Neural crest cell (in vitro differentiated cells): ENCODE measurements at regions not wholly inside any gene's neighbourhood (a gene's known extent, or its start where the extent isn't known, plus 50 kb on each side); places are given as distances from the start of the nearest gene placed in this dataset.
"Not testable (repeated sequence)": the region's sequence is repeated elsewhere in the genome, so short reads cannot be mapped to it uniquely, and the experiment has no call there.

Experiments
- DNase-seq: peaks from one replicate; pipeline ENCODE4 v3.0.0; 2021; ENCODE audit warnings: low read depth, mixed read lengths, low spot score
- H3K27ac Mint-ChIP-seq: one replicate; pipeline ENCODE4 v1.8.0; 2021; ENCODE audit warnings: mild to moderate bottlenecking, mixed read lengths; ENCODE audit not compliant: unreplicated experiment
- H3K27me3 Mint-ChIP-seq: 2 replicates; pipeline ENCODE4 v1.8.0; 2021; ENCODE audit warnings: low read depth, mild to moderate bottlenecking, mixed read lengths
- H3K36me3 Mint-ChIP-seq: 2 replicates; pipeline ENCODE4 v1.8.0; 2021; ENCODE audit warnings: low read depth, mild to moderate bottlenecking, mixed read lengths
- H3K4me1 Mint-ChIP-seq: 2 replicates; pipeline ENCODE4 v1.8.0; 2021; ENCODE audit warnings: mixed read lengths
- H3K4me3 Mint-ChIP-seq: one replicate; pipeline ENCODE4 v1.8.0; 2021; ENCODE audit warnings: mild to moderate bottlenecking, mixed read lengths
- H3K9me3 Mint-ChIP-seq: 2 replicates; pipeline ENCODE4 v1.8.0; 2021; ENCODE audit warnings: mixed read lengths
- CTCF ChIP-seq: fragments of 200-600 bp; sonication (generic); conservative IDR thresholded peaks from 2 replicates; pipeline ENCODE4 v1.5.0; 2021; ENCODE audit warnings: antibody characterized with exemption, mild to moderate bottlenecking

- peak; percentile 6 for DNase-seq
- H3K27ac Mint-ChIP-seq, result no peak overlapping the region
- H3K4me3 Mint-ChIP-seq, result no peak overlapping the region
- H3K27me3 Mint-ChIP-seq, result peaks cover 28% of the 10 kb centered on the region
- peaks cover 5% of the 10 kb centered on the region for H3K9me3 Mint-ChIP-seq
- TF ChIP-seq CTCF, result peak; percentile 55
- no peaks in the 10 kb centered on the region for H3K4me1 Mint-ChIP-seq
- H3K36me3 Mint-ChIP-seq, result no peaks in the 10 kb centered on the region
Observed at GRCh38 chr3:170809007-170809974, 60.7 kb downstream of the RPL22L1 start.

DNA sequence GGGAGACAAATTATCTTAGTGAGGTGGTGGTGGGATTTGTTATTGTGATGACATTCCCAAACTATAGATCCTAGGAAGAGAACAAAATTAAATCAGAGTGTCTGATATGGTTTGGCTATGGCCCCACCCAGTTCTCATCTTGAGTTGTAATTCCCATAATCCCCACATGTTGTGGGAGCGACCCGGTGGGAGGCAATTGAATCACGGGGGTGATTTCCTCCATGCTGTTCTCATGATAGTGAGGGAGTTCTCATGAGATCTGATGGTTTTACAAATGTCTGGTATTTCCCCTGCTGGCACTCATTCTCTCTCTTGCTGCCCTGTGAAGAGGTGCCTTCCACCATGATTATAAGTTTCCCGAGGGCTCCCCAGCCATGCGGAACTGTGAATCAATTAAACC, 62.0 kb downstream of the RPL22L1 start:
- Mint-ChIP-seq H3K27ac (no peak overlapping the region), H3K9me3 (peaks cover 5% of the 10 kb centered on the region)

DNA sequence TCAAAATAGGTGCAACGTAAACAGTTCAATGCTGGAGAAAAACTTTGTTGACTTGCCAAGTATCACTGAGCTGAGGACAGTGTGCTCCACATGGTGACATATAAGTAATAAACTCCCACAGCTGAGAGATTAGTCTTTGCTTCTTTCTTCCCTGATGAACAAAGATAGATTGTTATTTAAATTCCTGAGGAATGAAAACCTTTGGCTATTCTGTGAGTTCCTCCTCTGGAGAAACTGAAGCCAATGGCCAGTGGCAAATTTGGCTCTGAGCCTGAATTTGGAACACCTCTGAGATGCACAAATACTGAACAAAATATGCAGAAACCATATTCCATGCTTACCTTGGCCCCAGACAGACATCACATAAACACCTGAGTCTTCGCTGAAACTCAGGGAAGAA, 63.3 kb downstream of the RPL22L1 start:
- no peaks in the 10 kb centered on the region for H3K4me1 Mint-ChIP-seq
- no peak for DNase-seq
- peaks cover 2% of the 10 kb centered on the region for H3K27me3 Mint-ChIP-seq
- peaks cover 5% of the 10 kb centered on the region for H3K9me3 Mint-ChIP-seq
- no peak overlapping the region for H3K4me3 Mint-ChIP-seq
- no peak for TF ChIP-seq CTCF
- no peak overlapping the region for H3K27ac Mint-ChIP-seq
- H3K36me3 Mint-ChIP-seq, result no peaks in the 10 kb centered on the region

More for the DNA sequence above, 62.0 kb downstream of the RPL22L1 start:
- no peak for DNase-seq
- no peak for TF ChIP-seq CTCF
- Mint-ChIP-seq H3K36me3 (no peaks in the 10 kb centered on the region), H3K27me3 (peaks cover 15% of the 10 kb centered on the region), H3K4me1 (no peaks in the 10 kb centered on the region), H3K4me3 (no peak overlapping the region)

DNA sequence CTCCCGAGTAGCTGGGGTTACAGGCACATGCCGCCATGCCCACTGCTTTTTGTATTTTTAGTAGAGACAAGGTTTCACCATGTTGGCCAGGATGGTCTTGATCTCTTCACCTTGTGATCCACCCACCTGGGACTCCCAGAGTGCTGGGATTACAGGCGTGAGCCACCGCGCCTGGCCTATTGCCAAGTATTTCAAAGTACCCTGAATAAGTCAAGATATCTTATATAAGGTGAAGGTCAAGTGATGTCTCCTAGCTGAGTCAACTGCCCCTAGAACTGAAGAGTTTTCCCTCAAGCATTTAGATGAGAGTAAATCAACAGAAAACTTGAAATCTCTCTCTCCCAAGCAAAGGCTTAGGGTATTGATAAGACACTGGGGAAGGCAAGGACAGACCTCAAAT, 63.9 kb downstream of the RPL22L1 start:
- TF ChIP-seq CTCF, result no peak
- H3K36me3 Mint-ChIP-seq, result no peaks in the 10 kb centered on the region
- peaks cover under 1% of the 10 kb centered on the region for H3K27me3 Mint-ChIP-seq
- H3K27ac Mint-ChIP-seq, result no peak overlapping the region
- H3K9me3 Mint-ChIP-seq, result peaks cover 5% of the 10 kb centered on the region
- DNase-seq, result no peak
- no peaks in the 10 kb centered on the region for H3K4me1 Mint-ChIP-seq
- H3K4me3 Mint-ChIP-seq, result no peak overlapping the region

- H3K27me3 Mint-ChIP-seq, H3K4me3 Mint-ChIP-seq, DNase-seq, H3K4me1 Mint-ChIP-seq, H3K9me3 Mint-ChIP-seq, H3K27ac Mint-ChIP-seq, H3K36me3 Mint-ChIP-seq: not testable (repeated sequence)
Observed at GRCh38 chr3:170805296-170805695, 64.7 kb downstream of the RPL22L1 start.

DNA sequence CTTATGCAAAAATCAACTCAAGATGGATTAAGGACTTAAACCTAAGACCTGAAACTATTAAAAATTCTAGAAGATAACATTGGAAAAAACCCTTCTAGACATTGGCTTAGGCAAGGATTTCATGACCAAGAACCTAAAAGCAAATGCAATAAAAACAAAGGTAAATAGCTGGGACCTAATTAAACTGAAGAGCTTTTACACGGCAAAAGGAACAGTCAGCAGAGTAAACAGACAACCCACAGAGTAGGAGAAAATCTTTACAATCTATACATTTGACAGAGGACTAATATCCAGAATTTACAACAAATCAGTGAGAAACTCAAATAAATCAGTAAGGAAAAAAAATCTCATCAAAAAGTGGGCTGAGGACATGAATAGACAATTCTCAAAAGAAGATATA, 65.4 kb downstream of the RPL22L1 start:
- H3K27ac Mint-ChIP-seq, H3K4me1 Mint-ChIP-seq, H3K36me3 Mint-ChIP-seq, H3K9me3 Mint-ChIP-seq, H3K27me3 Mint-ChIP-seq, DNase-seq, H3K4me3 Mint-ChIP-seq: not testable (repeated sequence)
